GM12801 (cell line): ENCODE measurements at regions not wholly inside any gene's neighbourhood (a gene's known extent, or its start where the extent isn't known, plus 50 kb on each side); places are given as distances from the start of the nearest gene placed in this dataset.

ENCODE experiments used
- CTCF ChIP-seq: IDR thresholded peaks from one replicate; pipeline ENCODE4 v1.5.1; 2011; ENCODE audit warnings: control low read depth; ENCODE audit not compliant: insufficient read length; ENCODE audit errors: extremely low read depth

DNA sequence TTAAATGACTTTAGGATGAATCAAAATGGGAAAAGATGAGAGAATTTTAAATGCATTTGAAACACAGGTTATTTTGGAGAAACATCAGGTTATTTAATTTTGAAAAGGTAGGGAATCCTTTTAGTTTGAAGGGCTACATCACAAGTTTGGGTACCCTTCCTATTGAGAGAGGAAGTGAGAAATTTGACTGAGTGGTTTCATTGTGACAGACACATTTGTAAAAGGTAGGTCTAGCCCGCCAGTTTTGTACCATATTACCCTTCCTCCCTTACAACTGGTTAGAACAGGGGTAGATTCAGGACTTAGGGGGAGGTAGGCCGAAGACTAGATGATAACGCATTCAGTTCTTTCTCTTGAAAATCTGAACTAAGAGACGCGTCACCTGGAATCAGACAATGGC, 464.2 kb downstream of the EBF1 start:
- no peak for TF ChIP-seq CTCF

- TF ChIP-seq CTCF, result no peak
Measured at GRCh38 chr5:158634714-158635113, 465.0 kb downstream of the EBF1 start.

DNA sequence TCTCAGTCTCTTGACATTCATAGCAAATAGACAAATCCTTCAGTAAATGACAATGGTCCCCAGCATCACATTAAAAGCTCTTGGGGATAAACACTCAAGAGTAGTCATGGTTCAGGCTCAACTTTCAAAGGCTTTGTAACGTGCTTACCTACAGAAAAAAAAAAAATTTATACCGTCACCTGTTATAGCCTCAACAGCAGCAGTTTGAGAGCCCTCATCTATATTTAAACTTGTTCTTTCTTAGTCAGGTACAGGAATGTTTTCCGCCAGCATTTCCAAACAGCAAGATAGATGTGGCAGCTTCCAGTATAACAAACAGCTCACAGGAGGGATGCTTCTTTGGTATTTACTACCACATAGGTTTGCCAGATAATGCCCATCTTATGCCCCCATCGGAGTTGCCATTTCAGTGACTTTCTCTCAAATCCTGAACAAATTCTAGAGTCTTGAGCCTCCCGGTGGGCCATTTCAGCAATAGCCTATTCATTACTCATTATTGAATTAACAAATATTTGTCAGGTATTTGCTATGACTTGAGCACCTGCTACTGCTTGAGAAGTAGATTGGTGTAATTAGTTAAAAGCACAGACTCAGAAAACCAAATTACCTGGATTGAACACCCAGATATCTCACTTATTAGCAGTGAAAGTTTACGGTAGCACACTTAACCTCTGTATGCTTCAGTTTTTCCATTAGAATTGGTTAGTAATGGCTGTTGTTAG, 470.0 kb downstream of the EBF1 start:
- no peak for TF ChIP-seq CTCF

- TF ChIP-seq CTCF, result no peak
Measured at GRCh38 chr5:158626718-158627117, 473.0 kb downstream of the EBF1 start.

GRCh38 chr5:158623971-158624370, 475.7 kb downstream of the EBF1 start:
- no peak for TF ChIP-seq CTCF

GRCh38 chr5:158621391-158621790, 478.3 kb downstream of the EBF1 start:
- TF ChIP-seq CTCF, result no peak

GRCh38 chr5:158619083-158619788, 480.5 kb downstream of the EBF1 start:
- no peak for TF ChIP-seq CTCF
